Aorta (tissue), 5 donors: ENCODE measurements at regions not wholly inside any gene's neighbourhood (a gene's known extent, or its start where the extent isn't known, plus 50 kb on each side); places are given as distances from the start of the nearest gene placed in this dataset.

Experiments used
- ATAC-seq: fragments of 200-7000 bp; cut with Tn5 transposase; one replicate; pipeline ENCODE4 v1.9.1; 2022; ENCODE audit warnings: moderate library complexity; ENCODE audit not compliant: low FRiP score
- DNase-seq, 2 donors: peaks; one replicate each; pipeline ENCODE4 v3.0.0-alpha.2; 2020
- H3K27ac ChIP-seq, 2 donors: one replicate each; pipeline ENCODE4 v1.5.1; 2013; ENCODE audit warnings: low read length in 2 of 2, mild to moderate bottlenecking in 2 of 2, moderate library complexity in 2 of 2, control low read depth in 1 of 2, inconsistent platforms in 1 of 2, low read depth in 1 of 2
- H3K27me3 ChIP-seq, 2 donors: one replicate each; pipeline ENCODE4 v1.6.1; 2013; ENCODE audit warnings: control low read depth in 1 of 2, low read length in 1 of 2, mild to moderate bottlenecking in 1 of 2, moderate library complexity in 1 of 2; ENCODE audit not compliant: insufficient read depth in 2 of 2, control insufficient read depth in 1 of 2
- H3K36me3 ChIP-seq, 2 donors: one replicate each; pipeline ENCODE4 v1.6.1; 2013; ENCODE audit warnings: control low read depth in 1 of 2, low read length in 1 of 2, mild to moderate bottlenecking in 1 of 2; ENCODE audit not compliant: insufficient read depth in 2 of 2, control insufficient read depth in 1 of 2
- H3K4me1 ChIP-seq, 2 donors: one replicate each; pipeline ENCODE4 v1.6.1; 2013; ENCODE audit warnings: low read length in 2 of 2, control low read depth in 1 of 2, mild to moderate bottlenecking in 1 of 2, moderate library complexity in 1 of 2; ENCODE audit not compliant: insufficient read depth in 2 of 2, control insufficient read depth in 1 of 2
- H3K4me3 ChIP-seq, 2 donors: one replicate each; pipeline ENCODE4 v1.5.1; 2013; ENCODE audit warnings: low read length in 2 of 2, control low read depth in 1 of 2, mild to moderate bottlenecking in 1 of 2
- H3K9me3 ChIP-seq: one replicate; pipeline ENCODE4 v1.6.1; 2013; ENCODE audit warnings: mild to moderate bottlenecking, low read length; ENCODE audit not compliant: control insufficient read depth
- WGBS, 2 donors: extraction: QIAGEN DNeasy Blood & Tissue Kit; methylation state at CpG; one replicate each; pipeline ENCODE4 v1.1.7; 2013; 5-methylcytosine and 5-hydroxymethylcytosine counted together
- intact Hi-C, 2 donors: fragments of 100-400 bp; cut with DNase I; formaldehyde crosslinking; loops; one replicate each; pipeline versions ENCODE4 v1.14.2 to v1.15.0; 2022
- donor health status: healthy with polysubstance abuse.
- donor health status: Bipolar disorder and iron deficiency.
- donor health status: DM: no; HTN: no; CAD: no.
- donor health status: DM: no; HTN: no; CAD: no.
- donor health status: DM: yes; HTN: yes; CAD: no.

DNA sequence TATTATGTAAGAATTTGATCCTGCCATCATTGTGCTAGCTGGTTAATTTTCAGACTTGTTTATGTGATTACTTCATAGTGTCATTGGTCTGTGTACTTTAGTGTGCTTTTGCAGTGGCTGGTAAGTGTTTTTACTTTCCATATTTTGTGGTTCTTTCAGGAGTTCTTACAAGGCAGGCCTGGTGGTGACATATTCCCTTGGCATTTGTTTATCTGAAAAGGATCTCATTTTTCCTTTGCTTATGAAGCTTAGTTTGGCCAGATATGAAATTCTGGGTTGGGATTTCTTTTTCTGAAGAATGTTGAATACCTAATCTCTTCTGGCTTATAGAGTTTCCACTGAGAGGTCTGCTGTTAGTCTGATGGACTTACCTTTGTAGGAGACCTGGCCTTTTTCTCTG, 72.8 kb upstream of the MC4R start:
- ATAC-seq = no peak
- Histone ChIP-seq H3K4me1 (no peaks in the 10 kb centered on the region), H3K9me3 (peaks cover 4% of the 10 kb centered on the region), H3K36me3 (no peaks in the 10 kb centered on the region), H3K27ac (no peak overlapping the region), H3K27me3 (no peaks in the 10 kb centered on the region), H3K4me3 (no peak overlapping the region)
- no peak for DNase-seq
- intact Hi-C loops = no loop called here

DNA sequence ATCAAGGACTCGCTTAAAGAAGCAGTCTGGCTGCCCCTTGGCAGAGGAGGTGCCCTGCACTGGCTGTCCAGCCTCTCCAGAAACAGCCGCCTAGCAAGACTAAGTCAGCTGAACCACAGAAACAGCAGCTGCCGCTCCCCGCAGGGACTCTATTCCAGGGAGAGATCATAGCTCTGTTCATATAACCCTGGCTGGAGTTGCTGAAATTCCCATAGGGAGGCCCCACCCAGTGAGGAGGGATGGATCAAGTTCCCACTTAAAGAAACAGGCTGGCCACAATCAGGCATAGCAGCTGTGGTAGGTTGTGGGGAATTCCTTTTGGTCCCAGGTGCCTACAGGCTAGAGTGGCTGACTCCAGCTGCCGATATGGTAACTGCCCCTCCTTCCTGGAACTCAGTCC, 74.2 kb upstream of the MC4R start:
- 70 to 74% methylated on average over 5 of the region's 5 CpGs for WGBS, 2 donors
- Histone ChIP-seq H3K4me3 (no peak overlapping the region), H3K9me3 (peaks cover 4% of the 10 kb centered on the region), H3K27me3 (no peaks in the 10 kb centered on the region), H3K27ac (no peak overlapping the region), H3K4me1 (no peaks in the 10 kb centered on the region), H3K36me3 (no peaks in the 10 kb centered on the region)
- intact Hi-C loops = no loop called here
- ATAC-seq = no peak
- no peak for DNase-seq

DNA sequence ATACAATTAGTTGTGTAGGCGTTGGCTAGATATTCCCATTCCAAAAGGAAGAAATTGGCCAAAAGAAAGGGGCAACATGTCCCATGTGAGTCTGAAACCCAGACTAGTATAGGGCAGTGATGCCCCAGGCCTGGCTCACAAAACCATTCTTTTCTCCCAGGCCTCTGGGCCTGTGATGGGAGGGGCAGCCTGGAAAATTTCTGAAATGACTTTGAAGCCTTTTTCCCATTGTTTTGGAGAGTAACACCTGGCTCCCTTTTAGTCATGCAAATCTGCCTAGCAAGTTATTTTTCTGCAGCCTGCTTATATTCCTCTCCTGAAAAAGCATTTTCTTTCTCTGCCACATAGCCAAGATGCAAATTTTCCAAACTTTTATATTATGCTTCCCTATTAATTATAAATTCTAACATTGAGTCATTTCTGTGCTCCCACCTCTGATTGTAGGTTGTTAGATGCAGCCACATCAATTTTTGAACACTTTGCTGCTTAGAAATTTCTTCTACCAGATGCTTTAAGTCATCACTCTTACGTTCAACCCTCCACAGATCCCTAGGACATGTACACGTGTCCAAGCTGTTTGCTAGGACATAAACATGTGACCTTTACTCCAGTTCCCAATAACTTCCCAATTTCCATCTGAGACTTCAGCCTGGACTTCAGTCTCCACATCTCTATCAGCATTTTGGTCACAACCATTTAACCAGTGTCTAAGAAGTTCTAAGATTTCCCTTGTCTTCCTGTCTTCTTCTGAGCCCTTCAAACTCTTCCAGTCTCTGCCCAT, 76.1 kb upstream of the MC4R start:
- Histone ChIP-seq H3K4me1 (no peaks in the 10 kb centered on the region), H3K27ac (no peak overlapping the region), H3K9me3 (peaks cover 4% of the 10 kb centered on the region), H3K4me3 (no peak overlapping the region), H3K27me3 (no peaks in the 10 kb centered on the region), H3K36me3 (no peaks in the 10 kb centered on the region)
- no peak for ATAC-seq
- 80 to 82% methylated on average over 3 of the region's 3 CpGs for WGBS, 2 donors
- no peak for DNase-seq
- intact Hi-C loops = no loop called here

DNA sequence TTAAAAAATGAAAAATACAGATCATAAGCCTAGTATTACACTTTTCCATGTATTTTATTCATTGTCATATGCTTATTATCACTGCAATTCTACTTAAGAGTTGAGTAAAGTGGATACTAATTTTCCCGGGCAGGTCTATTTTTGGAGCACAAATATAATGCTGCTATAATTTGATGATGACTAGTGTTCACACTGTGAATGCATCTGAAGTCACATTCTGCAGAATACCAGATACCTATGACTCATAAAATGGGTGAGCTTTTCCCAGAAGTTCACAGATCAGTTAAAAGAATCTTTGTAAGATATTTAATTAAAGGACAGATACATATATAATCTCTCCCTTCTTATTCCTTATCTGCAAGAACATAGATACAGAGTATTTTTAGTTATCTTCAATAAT, 79.8 kb upstream of the MC4R start:
- WGBS, 2 donors = 38 to 51% methylated on average over 1 of the region's 1 CpG
- no peak overlapping the region for H3K27ac ChIP-seq
- intact Hi-C loops = no loop called here
- H3K9me3 ChIP-seq = peaks cover 3% of the 10 kb centered on the region
- H3K36me3 ChIP-seq = no peaks in the 10 kb centered on the region
- no peak for DNase-seq
- no peaks in the 10 kb centered on the region for H3K4me1 ChIP-seq
- ATAC-seq = no peak
- H3K27me3 ChIP-seq = no peaks in the 10 kb centered on the region
- H3K4me3 ChIP-seq = no peak overlapping the region

DNA sequence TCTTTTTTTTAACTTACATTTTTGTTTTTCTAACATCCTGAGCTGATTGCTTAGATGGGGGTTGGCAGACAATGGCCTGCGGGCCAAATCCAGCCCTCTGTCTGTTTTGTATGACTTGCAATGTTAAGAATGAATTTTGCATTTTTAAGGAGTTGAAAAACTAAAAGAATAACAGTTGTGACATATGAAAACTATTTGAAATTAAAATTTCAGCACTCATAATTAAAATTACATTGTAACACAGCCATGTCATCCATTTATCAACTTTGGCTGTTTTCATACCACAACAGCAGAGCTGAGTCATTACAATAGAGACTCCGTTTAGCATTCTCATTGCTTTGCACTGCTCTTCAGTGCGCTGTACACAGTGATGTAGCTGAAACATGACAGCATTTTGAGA, 94.1 kb upstream of the MC4R start:
- Histone ChIP-seq H3K27me3 (no peaks in the 10 kb centered on the region), H3K9me3 (no peaks in the 10 kb centered on the region), H3K4me3 (no peak overlapping the region), H3K4me1 (no peaks in the 10 kb centered on the region), H3K27ac (no peak overlapping the region), H3K36me3 (no peaks in the 10 kb centered on the region)
- ATAC-seq (no peak), DNase-seq (no peak)
- WGBS, 2 donors = 48 to 58% methylated on average over 3 of the region's 3 CpGs
- intact Hi-C loops = no loop called here

DNA sequence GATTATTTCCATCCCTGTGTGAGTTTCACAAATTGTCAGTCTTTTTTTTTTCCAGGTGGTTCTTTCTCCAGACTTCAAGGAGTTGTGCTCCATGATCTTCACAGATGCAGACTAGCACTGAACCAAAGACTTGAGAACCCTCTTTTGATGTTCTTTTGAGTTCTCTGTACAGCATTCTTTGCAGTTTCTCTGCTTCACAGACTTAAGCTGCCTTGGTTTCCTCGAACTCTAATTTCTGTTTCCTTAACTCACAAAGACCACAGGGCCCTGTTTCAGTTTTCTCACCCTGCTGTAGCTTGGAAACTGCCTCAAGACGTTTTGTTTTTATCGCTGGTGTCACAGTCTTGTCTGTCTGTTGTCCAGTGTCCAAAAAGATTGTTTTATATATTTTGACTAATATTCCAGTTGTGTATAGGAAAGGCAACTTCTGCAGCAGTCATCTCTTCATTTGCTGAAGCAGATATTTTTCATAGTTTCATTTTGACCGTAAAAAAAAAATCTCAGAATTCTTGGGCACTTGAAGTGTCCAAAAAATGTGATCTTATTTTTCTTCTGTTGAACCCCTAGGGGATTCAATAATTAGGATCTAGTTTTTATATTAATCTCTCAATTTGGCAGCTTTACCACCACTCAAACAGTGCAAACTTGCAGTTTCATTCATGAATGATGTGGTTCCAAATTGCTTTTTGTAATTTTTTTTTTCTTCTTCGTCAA, 97.0 kb upstream of the MC4R start:
- H3K9me3 ChIP-seq = no peaks in the 10 kb centered on the region
- H3K27ac ChIP-seq = no peak overlapping the region
- 8 to 13% methylated on average over 5 of the region's 5 CpGs for WGBS, 2 donors
- no peak for DNase-seq
- intact Hi-C loops = no loop called here
- no peaks in the 10 kb centered on the region for H3K36me3 ChIP-seq
- ATAC-seq = no peak
- no peak overlapping the region for H3K4me3 ChIP-seq
- no peaks in the 10 kb centered on the region for H3K27me3 ChIP-seq
- H3K4me1 ChIP-seq = no peaks in the 10 kb centered on the region

DNA sequence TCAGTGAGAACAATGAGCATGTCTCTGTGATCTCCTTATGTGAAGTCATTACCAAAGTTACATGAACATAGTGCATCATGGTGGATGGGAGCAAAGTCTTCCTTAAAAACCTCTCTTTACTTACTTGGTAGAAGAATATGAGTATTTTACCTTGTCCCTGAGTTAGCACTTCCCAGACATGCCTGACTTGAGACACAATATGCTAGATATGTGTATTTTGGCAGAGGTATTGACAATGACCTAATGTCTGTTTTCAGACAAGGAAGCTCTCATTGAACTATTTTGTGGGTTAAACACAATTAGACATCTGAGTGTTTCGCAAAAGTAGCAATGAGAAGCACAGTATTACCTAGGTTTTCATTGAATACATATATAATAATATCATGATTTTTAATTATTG, 99.1 kb upstream of the MC4R start:
- H3K27ac ChIP-seq = no peak overlapping the region
- 83% methylated on average over 1 of the region's 1 CpG for WGBS, 2 donors
- H3K36me3 ChIP-seq = no peaks in the 10 kb centered on the region
- no peak for ATAC-seq
- H3K27me3 ChIP-seq = no peaks in the 10 kb centered on the region
- H3K4me1 ChIP-seq = no peaks in the 10 kb centered on the region
- H3K9me3 ChIP-seq = no peaks in the 10 kb centered on the region
- intact Hi-C loops = no loop called here
- no peak for DNase-seq
- no peak overlapping the region for H3K4me3 ChIP-seq

DNA sequence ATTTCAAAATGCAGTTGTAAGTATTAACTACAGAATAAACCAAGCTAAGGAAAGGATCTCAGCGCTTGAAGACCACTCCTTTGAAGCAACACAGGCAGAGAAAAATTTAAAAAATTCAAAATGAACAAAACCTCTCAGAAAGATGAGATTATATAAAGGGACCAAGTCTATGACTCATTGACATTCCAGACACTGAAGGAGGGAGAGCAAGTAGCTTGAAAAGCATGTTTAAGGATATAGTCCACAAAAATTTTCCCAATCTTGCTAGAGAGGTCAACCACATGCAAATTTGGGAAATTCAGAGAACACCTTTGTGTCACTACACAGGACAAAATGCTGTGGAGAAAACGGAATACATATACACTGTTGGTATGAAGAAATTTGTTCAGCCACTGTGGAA, 112.6 kb upstream of the MC4R start:
- Histone ChIP-seq H3K4me1 (no peaks in the 10 kb centered on the region), H3K4me3 (no peak overlapping the region), H3K36me3 (no peaks in the 10 kb centered on the region), H3K27me3 (no peaks in the 10 kb centered on the region), H3K27ac (no peak overlapping the region), H3K9me3 (no peaks in the 10 kb centered on the region)
- DNase-seq (no peak), ATAC-seq (no peak)
- intact Hi-C loops = no loop called here
- WGBS, 2 donors = 62 to 68% methylated on average over 2 of the region's 2 CpGs

DNA sequence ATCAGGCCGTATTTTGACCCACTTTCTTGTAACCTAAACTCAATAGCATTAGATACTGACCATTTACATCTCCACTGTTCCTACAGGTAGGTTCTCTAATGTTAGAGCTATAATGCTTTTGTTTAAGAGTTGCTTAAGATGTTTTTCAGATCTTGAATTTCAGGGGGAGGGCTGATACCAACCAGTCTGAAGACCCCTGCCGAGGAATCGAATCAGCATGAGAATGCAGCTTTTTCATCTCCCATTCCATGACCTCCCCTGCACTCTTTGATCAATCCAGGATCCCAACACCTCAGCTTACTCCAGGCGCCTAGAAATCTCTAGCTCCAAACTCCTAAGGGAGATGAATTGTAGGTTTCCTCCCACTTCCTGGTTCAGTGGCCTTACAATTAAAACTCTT, 120.5 kb upstream of the MC4R start:
- H3K27me3 ChIP-seq = no peaks in the 10 kb centered on the region
- intact Hi-C loops = no loop called here

More for the DNA sequence above, 120.5 kb upstream of the MC4R start:
- H3K27ac ChIP-seq = no peak overlapping the region
- no peaks in the 10 kb centered on the region for H3K36me3 ChIP-seq
- 27 to 30% methylated on average over 4 of the region's 4 CpGs for WGBS, 2 donors
- no peak for ATAC-seq
- H3K9me3 ChIP-seq = no peaks in the 10 kb centered on the region
- no peak for DNase-seq
- H3K4me1 ChIP-seq = no peaks in the 10 kb centered on the region
- H3K4me3 ChIP-seq = no peak overlapping the region
